Hematopoietic multipotent progenitor cell treated with erythropoietin and hydrocortisone succinate and interleukin-3 and kit ligand, for 6 days (in vitro differentiated cells): ENCODE measurements at regions not wholly inside any gene's neighbourhood (a gene's known extent, or its start where the extent isn't known, plus 50 kb on each side); places are given as distances from the start of the nearest gene placed in this dataset.
A peak's percentile ranks its signal among the peaks of the same experiment; 100 is the strongest.
"Not testable (repeated sequence)": the region's sequence is repeated elsewhere in the genome, so short reads cannot be mapped to it uniquely, and the experiment has no call there.

Source experiments
- DNase-seq: peaks from one replicate; pipeline ENCODE4 v3.0.0-alpha.2; 2015

DNA sequence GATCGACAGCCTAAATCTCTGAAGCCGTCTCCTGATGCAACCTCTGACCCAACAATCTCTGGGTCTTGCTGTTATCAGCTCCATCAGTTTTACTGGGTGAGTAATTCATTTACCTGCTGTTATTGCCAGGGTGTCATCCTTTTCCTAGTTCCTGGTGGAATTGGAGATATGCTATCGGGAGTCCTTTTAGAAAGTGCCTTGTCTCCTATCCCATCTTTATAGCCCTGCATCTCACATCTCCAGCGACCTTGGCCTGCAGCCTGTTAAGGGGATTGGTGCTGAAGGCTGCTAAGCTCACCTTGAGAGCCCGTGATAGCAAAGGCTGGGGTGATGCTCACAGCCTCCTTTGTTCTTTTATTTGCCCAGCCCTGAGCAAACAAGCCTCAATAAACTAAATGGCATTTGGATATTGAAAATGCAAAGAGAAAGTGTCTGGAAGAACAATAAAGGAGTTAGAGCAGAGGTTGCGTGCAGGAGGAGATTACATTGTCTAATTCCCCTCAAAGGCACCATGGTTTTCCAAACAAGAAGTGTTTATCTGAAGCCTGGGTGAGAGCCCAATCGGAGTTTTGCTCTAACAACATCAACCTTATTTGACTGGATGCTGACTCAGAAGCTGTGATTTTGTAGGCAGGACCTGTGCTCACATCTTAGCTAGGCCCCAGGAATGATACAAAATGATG, 101.8 kb downstream of the RPLP1 start:
- DNase-seq = no peak

- no peak for DNase-seq
Measured at GRCh38 chr15:69555080-69555479, 102.5 kb downstream of the RPLP1 start.

DNA sequence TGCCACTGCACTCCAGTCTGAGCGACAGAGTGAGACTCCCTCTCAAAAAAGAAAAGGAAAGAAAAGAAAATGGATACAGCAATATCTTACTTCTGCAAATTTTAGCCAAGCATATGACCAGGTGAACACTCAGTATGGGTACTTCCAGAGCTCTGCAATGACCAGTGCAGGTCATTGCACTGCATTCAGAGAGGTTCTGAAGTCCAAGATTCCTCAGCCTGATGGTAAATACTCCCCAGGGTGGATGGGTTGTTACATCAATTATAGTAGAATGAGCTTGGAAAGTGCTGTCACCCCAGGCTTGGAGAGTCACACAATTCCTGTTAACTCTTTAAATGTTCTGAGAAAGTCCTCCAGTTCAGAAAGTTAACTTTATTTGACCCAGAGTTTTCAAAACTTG, 103.7 kb downstream of the RPLP1 start:
- no peak for DNase-seq

- DNase-seq = no peak
Measured at GRCh38 chr15:69557020-69557706, 104.5 kb downstream of the RPLP1 start.

DNA sequence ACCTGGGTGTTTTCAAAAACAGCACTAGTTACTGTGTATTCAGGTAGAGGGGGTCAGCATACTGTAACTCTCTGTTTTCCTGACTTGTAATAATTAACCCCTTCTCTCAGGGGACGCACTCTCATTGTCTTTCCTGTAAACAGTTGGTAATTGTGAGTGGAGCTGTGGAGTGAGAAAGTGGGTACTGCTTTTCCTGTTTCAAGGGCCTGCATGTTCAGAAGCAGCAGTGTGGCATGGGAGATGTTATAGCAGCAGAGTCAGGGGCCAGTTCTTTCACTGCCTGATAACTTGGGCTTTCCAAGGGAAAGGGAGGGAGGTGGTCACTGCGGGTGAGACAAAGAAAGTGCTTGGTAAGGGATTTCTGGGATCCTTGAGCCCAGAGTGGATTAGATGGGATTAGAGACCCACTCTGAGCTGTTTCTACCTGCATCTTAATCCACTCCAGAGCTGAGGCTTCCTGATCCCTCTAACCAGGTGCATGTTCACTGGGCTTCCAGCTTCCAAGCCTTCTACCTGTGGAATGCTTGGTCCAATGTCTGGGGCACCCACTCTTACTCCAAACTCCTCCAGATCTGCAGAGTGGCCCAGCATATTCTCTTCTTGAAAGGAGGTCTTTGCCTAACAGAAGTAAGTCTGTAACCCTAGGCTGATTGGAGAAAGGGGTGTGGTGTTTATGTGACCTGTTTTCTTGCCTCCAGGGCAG, 105.2 kb downstream of the RPLP1 start:
- no peak for DNase-seq

- peak; percentile 24 for DNase-seq
Measured at GRCh38 chr15:69559440-69560190, 107.0 kb downstream of the RPLP1 start.

GRCh38 chr15:69561071-69561784, 108.6 kb downstream of the RPLP1 start:
- DNase-seq = no peak

GRCh38 chr15:69562116-69562515, 109.5 kb downstream of the RPLP1 start:
- no peak for DNase-seq

GRCh38 chr15:69562564-69562963, 109.9 kb downstream of the RPLP1 start:
- DNase-seq = no peak

DNA sequence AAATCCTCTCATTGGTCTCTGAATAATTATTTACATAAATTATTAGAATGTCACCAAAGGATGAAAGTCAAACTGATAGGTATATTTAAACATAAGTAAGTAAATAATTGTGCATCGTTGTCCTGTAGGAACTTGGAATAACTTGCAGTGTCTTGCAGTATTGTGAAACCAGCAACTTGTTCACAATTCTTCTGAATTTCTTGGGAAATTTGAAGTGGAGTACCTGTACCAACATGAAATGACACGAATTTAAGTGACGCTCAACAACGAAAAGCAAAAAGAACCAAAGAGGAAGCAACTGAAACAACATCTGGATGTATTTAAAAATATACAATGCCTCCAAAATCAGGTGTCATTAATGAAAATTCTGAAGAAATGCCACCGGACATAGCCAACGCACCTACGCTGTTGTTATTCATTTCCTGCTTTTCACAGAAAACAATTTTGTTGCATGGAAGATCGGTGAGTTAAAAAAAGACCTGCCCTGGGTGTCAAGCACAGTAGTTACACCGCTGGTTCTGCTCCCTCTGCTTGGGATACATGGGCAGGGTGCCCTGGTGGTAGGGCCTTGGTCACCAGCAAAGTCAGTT, 112.5 kb downstream of the RPLP1 start:
- DNase-seq = no peak

DNA sequence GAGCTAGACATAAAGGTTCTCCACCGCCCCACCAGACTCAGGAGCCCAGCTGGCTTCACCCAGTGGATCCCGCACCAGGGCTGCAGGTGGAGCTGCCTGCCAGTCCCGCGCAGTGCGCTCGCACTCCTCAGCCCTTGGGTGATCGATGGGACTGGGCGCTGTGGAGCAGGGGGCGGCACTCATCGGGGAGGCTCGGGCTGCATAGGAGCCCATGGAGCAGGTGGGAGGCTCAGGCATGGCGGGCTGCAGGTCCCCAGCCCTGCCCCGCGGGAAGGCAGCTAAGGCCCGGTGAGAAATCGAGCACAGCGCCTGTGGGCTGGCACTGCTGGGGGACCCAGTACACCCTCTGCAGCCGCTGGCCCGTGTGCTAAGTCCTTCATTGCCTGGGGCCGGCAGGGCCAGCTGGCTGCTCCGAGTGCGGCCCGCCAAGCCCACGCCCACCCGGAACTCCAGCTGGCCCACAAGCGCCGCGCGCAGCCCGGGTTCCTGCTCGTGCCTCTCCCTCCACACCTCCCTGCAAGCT, 114.7 kb downstream of the RPLP1 start:
- not testable (repeated sequence) for DNase-seq

DNA sequence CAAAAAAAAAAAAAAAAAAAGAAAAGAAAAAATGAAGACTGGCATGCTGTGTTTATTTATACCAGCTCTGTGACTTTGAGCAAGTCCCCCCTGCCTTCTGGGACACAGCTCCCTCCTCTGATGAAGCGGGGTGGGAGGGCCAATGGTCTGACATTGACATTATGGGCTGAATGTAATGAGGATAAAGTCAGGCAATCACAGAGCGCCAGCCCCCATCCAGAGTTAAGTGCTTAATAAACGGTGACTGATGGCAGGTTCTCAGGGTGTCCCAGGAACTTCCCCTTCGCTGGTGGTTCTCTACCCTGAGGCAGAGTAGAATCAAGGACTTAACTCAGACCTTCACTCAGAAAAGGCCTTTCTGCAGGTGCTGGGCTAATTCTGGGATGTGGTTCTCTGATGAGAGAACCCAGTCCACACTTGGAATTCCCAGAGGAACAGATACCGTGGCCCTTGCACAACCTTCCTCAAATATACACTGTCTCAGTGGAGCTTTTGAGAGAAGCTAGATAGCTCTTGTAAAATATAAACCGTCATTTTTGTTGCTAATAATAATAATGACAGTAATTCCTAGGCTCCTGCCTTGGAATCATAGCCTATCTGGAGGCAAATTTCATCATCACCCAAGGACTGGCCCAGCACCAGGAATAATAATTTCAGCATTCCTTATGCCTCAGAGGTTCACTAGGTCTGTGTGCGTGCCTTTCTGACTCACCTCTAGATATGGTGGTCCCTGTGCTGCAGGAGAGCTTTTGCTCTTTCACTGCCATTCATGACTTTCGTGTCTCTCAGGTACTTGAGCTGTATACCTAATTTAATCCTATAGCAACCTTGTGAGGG, 115.8 kb downstream of the RPLP1 start:
- DNase-seq = no peak

DNA sequence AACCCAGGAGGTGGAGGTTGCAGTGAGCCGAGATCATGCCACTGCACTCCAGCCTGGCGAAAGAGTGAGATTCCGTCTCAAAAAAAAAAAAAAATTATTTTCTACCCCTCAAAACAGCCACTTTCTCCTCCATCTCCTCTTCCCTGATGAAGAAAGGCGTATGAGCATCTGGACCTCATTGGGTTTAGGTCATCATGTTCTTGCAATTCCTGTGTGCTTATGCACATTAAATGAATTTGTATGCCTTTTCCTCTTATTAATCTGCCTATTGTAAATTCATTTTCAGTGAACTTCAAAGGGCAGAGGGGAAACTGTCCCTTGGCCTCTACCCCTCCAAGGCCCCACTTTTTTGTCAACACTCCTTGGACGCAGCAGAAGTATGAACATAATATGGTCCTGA, 117.8 kb downstream of the RPLP1 start:
- DNase-seq = no peak

DNA sequence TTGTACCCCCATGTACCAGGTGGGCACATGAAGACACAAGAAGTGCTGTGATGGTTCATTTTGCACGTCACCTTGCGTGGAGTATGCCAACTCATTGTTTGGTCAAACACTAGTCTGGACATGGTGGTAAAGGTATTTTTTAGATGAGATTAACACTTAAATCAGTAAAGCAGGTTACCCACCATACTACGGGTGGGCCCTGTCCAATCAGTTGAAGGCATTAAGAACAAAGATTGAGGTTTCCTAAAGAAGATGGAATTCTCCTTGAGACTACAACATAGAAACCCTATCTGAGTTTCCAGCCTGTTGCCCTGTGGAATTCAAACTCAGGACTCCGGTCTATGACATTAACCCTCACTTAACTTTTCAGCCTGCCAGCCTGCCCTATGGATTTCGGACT, 118.4 kb downstream of the RPLP1 start:
- DNase-seq = no peak

DNA sequence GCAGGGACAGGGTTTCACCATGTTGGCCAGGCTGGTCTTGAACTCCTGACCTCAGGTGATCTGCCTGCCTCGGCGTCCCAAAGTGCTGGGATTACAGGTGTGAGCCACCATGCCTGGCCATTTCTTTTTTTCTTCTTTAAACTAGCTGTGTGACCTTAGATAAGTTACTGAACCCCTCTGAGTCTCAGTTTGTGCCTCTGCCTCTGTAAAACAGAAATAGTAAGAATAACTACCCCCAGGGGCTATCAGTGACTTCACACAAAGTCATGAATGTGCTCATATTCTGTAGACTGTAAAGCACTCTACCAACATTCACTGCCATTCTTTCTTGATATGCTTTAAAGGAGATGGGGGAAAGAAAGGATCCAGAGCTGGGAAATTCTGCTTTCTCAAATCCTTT, 120.7 kb downstream of the RPLP1 start:
- DNase-seq = not testable (repeated sequence)

GRCh38 chr15:69573815-69574475, 121.3 kb downstream of the RPLP1 start:
- DNase-seq = no peak

DNA sequence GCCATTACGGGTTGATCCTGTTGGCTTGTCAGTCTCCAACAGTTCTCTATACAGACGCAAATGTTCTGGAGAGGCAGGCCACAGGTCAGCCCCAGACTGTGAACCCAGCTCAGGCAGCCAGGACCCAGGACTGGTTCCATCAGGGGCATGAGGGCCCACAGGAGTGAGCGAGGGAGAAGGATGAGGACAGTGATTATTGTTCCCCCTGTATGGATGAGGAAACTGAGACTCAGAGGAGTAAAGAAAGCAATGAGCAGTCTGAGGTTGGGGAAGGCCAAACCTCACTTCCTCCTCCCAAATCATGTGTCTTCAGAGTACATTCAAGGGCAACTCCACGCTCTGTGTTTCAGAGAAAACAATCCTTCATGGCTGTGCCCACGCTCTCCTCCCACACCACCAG, 121.9 kb downstream of the RPLP1 start:
- no peak for DNase-seq

DNA sequence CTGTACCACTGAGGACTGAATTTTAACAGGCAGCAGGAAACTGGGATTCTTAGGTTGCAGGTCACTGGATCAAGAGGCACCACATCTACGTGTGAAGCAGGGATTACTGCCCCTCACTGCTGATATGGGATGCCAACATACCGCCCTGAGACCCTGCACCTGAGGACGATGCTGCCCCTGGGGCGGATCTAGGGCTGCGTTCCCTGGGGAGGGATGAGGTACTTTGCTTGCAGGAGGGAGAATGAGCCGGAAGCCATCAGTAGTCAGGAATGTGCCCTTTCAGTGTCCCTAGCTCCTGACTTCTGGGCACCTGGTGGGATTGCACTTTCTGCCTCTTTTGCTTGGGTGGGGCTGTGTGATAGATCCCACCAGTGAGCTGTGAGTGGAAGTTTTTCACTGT, 122.8 kb downstream of the RPLP1 start:
- no peak for DNase-seq

GRCh38 chr15:69576035-69576526, 123.5 kb downstream of the RPLP1 start:
- DNase-seq = peak; percentile 82

GRCh38 chr15:69576948-69577351, 124.3 kb downstream of the RPLP1 start:
- peak; percentile 26 for DNase-seq
